ENCODE measurements at regions not wholly inside any gene's neighbourhood (a gene's known extent, or its start where the extent isn't known, plus 50 kb on each side); places are given as distances from the start of the nearest gene placed in this dataset.

GRCh38 chr18:44153981-44154380, 526.7 kb upstream of the SETBP1 start:
- no peaks in the 10 kb centered on the region for H3K36me3 ChIP-seq (ENCODE audit: control insufficient read depth in 1 of 2, insufficient read depth in 2 of 2, low read depth in 1 of 2, low read length in 2 of 2)
- H3K27me3 ChIP-seq (ENCODE audit: control insufficient read depth in 1 of 2, insufficient read depth in 1 of 2, low read length in 2 of 2), result no peaks in the 10 kb centered on the region
- H3K27ac ChIP-seq (ENCODE audit: low read length, poor library complexity, severe bottlenecking), result no peak overlapping the region
- H2AFZ ChIP-seq (ENCODE audit: low read depth, low read length), result no peak overlapping the region
- no peak overlapping the region for H4K91ac ChIP-seq (ENCODE audit: low read length)
- H3K18ac ChIP-seq (ENCODE audit: low read depth in 1 of 2, low read length in 2 of 2), result no peak overlapping the region
- 100% methylated on average over 2 of the region's 2 CpGs for WGBS
- no peak overlapping the region for H3K4me3 ChIP-seq (ENCODE audit: insufficient read depth in 1 of 2, low read depth in 1 of 2, low read length in 2 of 2)
- no peaks in the 10 kb centered on the region for H3K9me3 ChIP-seq (ENCODE audit: control insufficient read depth, low read length)
- H2BK15ac ChIP-seq (ENCODE audit: low read depth, poor library complexity, severe bottlenecking), result no peak overlapping the region
- no peak overlapping the region for H3K9ac ChIP-seq (ENCODE audit: low read length)
- H2BK5ac ChIP-seq (ENCODE audit: low read depth, low read length, poor library complexity, severe bottlenecking), result no peak overlapping the region
- peaks cover 1% of the 10 kb centered on the region for H3K4me1 ChIP-seq (ENCODE audit: control insufficient read depth, insufficient read depth, low read depth, low read length)
- no peak overlapping the region for H2BK12ac ChIP-seq (ENCODE audit: low read length in 2 of 2)
- H2BK120ac ChIP-seq (ENCODE audit: low read depth, low read length), result no peak overlapping the region
- H3K79me1 ChIP-seq (replicated peaks; ENCODE audit: low read length, poor library complexity, severe bottlenecking), result no peaks in the 10 kb centered on the region
- no peak overlapping the region for H3K4ac ChIP-seq (ENCODE audit: low read depth in 1 of 2, low read length in 2 of 2)
- H3K4me2 ChIP-seq (ENCODE audit: low read length, poor library complexity, severe bottlenecking), result no peak overlapping the region
- H2AK5ac ChIP-seq (ENCODE audit: low read length, severe bottlenecking), result no peak overlapping the region
- DNase-seq, result no peak
- H4K8ac ChIP-seq (ENCODE audit: low read length), result no peak overlapping the region
- H3K23ac ChIP-seq (ENCODE audit: low read length in 2 of 2), result no peak overlapping the region
- H3K14ac ChIP-seq (ENCODE audit: low read length in 2 of 2), result no peak overlapping the region

DNA sequence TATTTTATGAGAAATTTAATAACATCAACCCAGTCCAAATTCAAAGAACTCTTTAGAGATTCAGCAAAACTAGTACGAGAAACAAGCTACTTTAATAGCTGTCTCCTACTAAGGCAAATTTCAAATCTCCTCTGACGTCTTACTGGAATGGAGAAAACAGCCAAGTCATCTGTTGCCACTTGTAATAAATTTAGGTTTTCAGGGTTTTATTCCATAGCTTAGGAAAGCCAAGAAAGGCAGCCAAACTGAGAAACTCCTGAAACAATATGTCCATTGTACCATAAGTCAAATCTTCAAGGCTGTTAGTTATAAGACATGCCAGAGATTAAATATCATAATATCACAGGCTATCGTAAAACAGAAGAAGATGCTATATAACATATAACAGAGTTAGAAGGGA, 524.6 kb upstream of the SETBP1 start:
- no peak overlapping the region for H4K91ac ChIP-seq (ENCODE audit: low read length)
- no peak overlapping the region for H4K8ac ChIP-seq (ENCODE audit: low read length)
- H3K4me1 ChIP-seq (ENCODE audit: control insufficient read depth, insufficient read depth, low read depth, low read length), result peaks cover 1% of the 10 kb centered on the region
- H3K23ac ChIP-seq (ENCODE audit: low read length in 2 of 2), result no peak overlapping the region
- H2BK12ac ChIP-seq (ENCODE audit: low read length in 2 of 2), result no peak overlapping the region
- no peak overlapping the region for H3K9ac ChIP-seq (ENCODE audit: low read length)
- no peak overlapping the region for H3K4me2 ChIP-seq (ENCODE audit: low read length, poor library complexity, severe bottlenecking)
- no peaks in the 10 kb centered on the region for H3K36me3 ChIP-seq (ENCODE audit: control insufficient read depth in 1 of 2, insufficient read depth in 2 of 2, low read depth in 1 of 2, low read length in 2 of 2)
- no peak overlapping the region for H2AFZ ChIP-seq (ENCODE audit: low read depth, low read length)
- H3K14ac ChIP-seq (ENCODE audit: low read length in 2 of 2), result no peak overlapping the region
- no peak overlapping the region for H3K4ac ChIP-seq (ENCODE audit: low read depth in 1 of 2, low read length in 2 of 2)
- H2BK120ac ChIP-seq (ENCODE audit: low read depth, low read length), result no peak overlapping the region
- no peaks in the 10 kb centered on the region for H3K27me3 ChIP-seq (ENCODE audit: control insufficient read depth in 1 of 2, insufficient read depth in 1 of 2, low read length in 2 of 2)
- H3K4me3 ChIP-seq (ENCODE audit: insufficient read depth in 1 of 2, low read depth in 1 of 2, low read length in 2 of 2), result no peak overlapping the region
- no peaks in the 10 kb centered on the region for H3K9me3 ChIP-seq (ENCODE audit: control insufficient read depth, low read length)
- no peak overlapping the region for H2AK5ac ChIP-seq (ENCODE audit: low read length, severe bottlenecking)
- H3K18ac ChIP-seq (ENCODE audit: low read depth in 1 of 2, low read length in 2 of 2), result no peak overlapping the region
- H3K79me1 ChIP-seq (replicated peaks; ENCODE audit: low read length, poor library complexity, severe bottlenecking), result no peaks in the 10 kb centered on the region
- H2BK5ac ChIP-seq (ENCODE audit: low read depth, low read length, poor library complexity, severe bottlenecking), result no peak overlapping the region
- WGBS, result 90% methylated on average over 2 of the region's 3 CpGs
- no peak overlapping the region for H3K27ac ChIP-seq (ENCODE audit: low read length, poor library complexity, severe bottlenecking)
- no peak overlapping the region for H2BK15ac ChIP-seq (ENCODE audit: low read depth, poor library complexity, severe bottlenecking)
- no peak for DNase-seq

GRCh38 chr18:44156776-44157335, 523.8 kb upstream of the SETBP1 start:
- Histone ChIP-seq H3K36me3 (ENCODE audit: control insufficient read depth in 1 of 2, insufficient read depth in 2 of 2, low read depth in 1 of 2, low read length in 2 of 2) (no peaks in the 10 kb centered on the region), H2BK5ac (ENCODE audit: low read depth, low read length, poor library complexity, severe bottlenecking) (no peak overlapping the region), H4K91ac (ENCODE audit: low read length) (no peak overlapping the region), H4K8ac (ENCODE audit: low read length) (no peak overlapping the region), H3K27ac (ENCODE audit: low read length, poor library complexity, severe bottlenecking) (no peak overlapping the region), H2AK5ac (ENCODE audit: low read length, severe bottlenecking) (no peak overlapping the region), H2BK120ac (ENCODE audit: low read depth, low read length) (no peak overlapping the region), H2BK15ac (ENCODE audit: low read depth, poor library complexity, severe bottlenecking) (no peak overlapping the region), H3K9me3 (ENCODE audit: control insufficient read depth, low read length) (peaks cover 3% of the 10 kb centered on the region), H3K4ac (ENCODE audit: low read depth in 1 of 2, low read length in 2 of 2) (no peak overlapping the region), H3K9ac (ENCODE audit: low read length) (no peak overlapping the region), H2AFZ (ENCODE audit: low read depth, low read length) (no peak overlapping the region), H3K79me1 (replicated peaks; ENCODE audit: low read length, poor library complexity, severe bottlenecking) (no peaks in the 10 kb centered on the region), H3K14ac (ENCODE audit: low read length in 2 of 2) (no peak overlapping the region), H3K18ac (ENCODE audit: low read depth in 1 of 2, low read length in 2 of 2) (no peak overlapping the region), H3K23ac (ENCODE audit: low read length in 2 of 2) (no peak overlapping the region), H3K4me3 (ENCODE audit: insufficient read depth in 1 of 2, low read depth in 1 of 2, low read length in 2 of 2) (no peak overlapping the region), H3K27me3 (ENCODE audit: control insufficient read depth in 1 of 2, insufficient read depth in 1 of 2, low read length in 2 of 2) (no peaks in the 10 kb centered on the region), H3K4me2 (ENCODE audit: low read length, poor library complexity, severe bottlenecking) (no peak overlapping the region), H3K4me1 (ENCODE audit: control insufficient read depth, insufficient read depth, low read depth, low read length) (no peaks in the 10 kb centered on the region), H2BK12ac (ENCODE audit: low read length in 2 of 2) (no peak overlapping the region)
- WGBS, result 90% methylated on average over 6 of the region's 7 CpGs
- no peak for DNase-seq

DNA sequence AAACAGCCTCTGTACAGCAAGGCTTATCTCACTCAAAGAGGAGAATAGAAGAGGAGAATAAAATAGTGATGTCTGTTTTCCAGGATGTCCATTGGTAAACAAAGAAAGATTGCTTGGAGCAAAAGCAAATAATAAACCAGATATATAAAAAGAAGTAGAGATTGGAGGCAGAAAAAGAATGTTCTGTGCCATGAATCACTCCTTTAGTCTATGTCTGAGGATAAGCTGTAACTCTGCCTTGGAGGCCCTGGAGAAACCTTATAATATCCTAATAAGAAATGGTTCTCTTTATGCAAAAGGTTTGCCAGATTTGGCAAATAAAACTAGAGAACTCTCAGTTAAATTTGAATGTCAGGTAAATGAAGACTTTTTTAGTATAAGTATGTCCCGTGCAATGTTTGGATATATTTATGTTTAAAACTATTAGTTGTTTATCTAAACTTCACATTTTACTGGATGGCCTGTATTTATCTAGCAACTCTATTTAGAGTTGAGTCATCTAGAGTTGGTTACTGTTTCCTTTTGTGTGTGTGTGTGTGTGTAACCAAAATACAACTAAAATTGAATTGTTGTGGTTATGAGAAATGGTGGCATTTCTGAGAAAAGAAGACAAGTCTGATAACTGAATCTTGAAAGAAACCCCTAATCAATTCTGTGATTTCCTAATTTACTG, 510.3 kb upstream of the SETBP1 start:
- no peak overlapping the region for H3K9ac ChIP-seq (ENCODE audit: low read length)
- no peaks in the 10 kb centered on the region for H3K27me3 ChIP-seq (ENCODE audit: control insufficient read depth in 1 of 2, insufficient read depth in 1 of 2, low read length in 2 of 2)
- H4K8ac ChIP-seq (ENCODE audit: low read length), result no peak overlapping the region
- H3K4me3 ChIP-seq (ENCODE audit: insufficient read depth in 1 of 2, low read depth in 1 of 2, low read length in 2 of 2), result no peak overlapping the region
- no peak overlapping the region for H3K4ac ChIP-seq (ENCODE audit: low read depth in 1 of 2, low read length in 2 of 2)
- no peak overlapping the region for H2BK12ac ChIP-seq (ENCODE audit: low read length in 2 of 2)
- peak; percentile 64 for DNase-seq
- no peak overlapping the region for H2BK120ac ChIP-seq (ENCODE audit: low read depth, low read length)
- no peak overlapping the region for H4K91ac ChIP-seq (ENCODE audit: low read length)
- no peaks in the 10 kb centered on the region for H3K36me3 ChIP-seq (ENCODE audit: control insufficient read depth in 1 of 2, insufficient read depth in 2 of 2, low read depth in 1 of 2, low read length in 2 of 2)
- no peak overlapping the region for H3K4me2 ChIP-seq (ENCODE audit: low read length, poor library complexity, severe bottlenecking)
- no peak overlapping the region for H2AK5ac ChIP-seq (ENCODE audit: low read length, severe bottlenecking)
- no peak overlapping the region for H2BK15ac ChIP-seq (ENCODE audit: low read depth, poor library complexity, severe bottlenecking)
- no peaks in the 10 kb centered on the region for H3K79me1 ChIP-seq (replicated peaks; ENCODE audit: low read length, poor library complexity, severe bottlenecking)
- H3K4me1 ChIP-seq (ENCODE audit: control insufficient read depth, insufficient read depth, low read depth, low read length), result no peaks in the 10 kb centered on the region
- H2AFZ ChIP-seq (ENCODE audit: low read depth, low read length), result no peak overlapping the region
- no peak overlapping the region for H3K27ac ChIP-seq (ENCODE audit: low read length, poor library complexity, severe bottlenecking)
- no peak overlapping the region for H2BK5ac ChIP-seq (ENCODE audit: low read depth, low read length, poor library complexity, severe bottlenecking)
- H3K23ac ChIP-seq (ENCODE audit: low read length in 2 of 2), result no peak overlapping the region
- H3K18ac ChIP-seq (ENCODE audit: low read depth in 1 of 2, low read length in 2 of 2), result no peak overlapping the region
- H3K9me3 ChIP-seq (ENCODE audit: control insufficient read depth, low read length), result no peaks in the 10 kb centered on the region
- no CpG with 5 or more reads among the region's 1 CpG for WGBS
- no peak overlapping the region for H3K14ac ChIP-seq (ENCODE audit: low read length in 2 of 2)
